Mesenchymal stem cell (in vitro differentiated cells and primary cell): ENCODE measurements at regions not wholly inside any gene's neighbourhood (a gene's known extent, or its start where the extent isn't known, plus 50 kb on each side); places are given as distances from the start of the nearest gene placed in this dataset.
"Not testable (repeated sequence)": the region's sequence is repeated elsewhere in the genome, so short reads cannot be mapped to it uniquely, and the experiment has no call there.

Experiments used
- DNase-seq: peaks from one replicate; pipeline ENCODE4 v3.0.0-alpha.2; 2013
- H2AFZ ChIP-seq: one replicate; pipeline ENCODE4 v1.6.1; 2013; ENCODE audit warnings: low read depth, mild to moderate bottlenecking, control low read depth, inconsistent platforms, low read length, moderate library complexity
- H2AK5ac ChIP-seq: 2 replicates; pipeline ENCODE4 v1.6.1; 2013; ENCODE audit warnings: low read length, moderate library complexity, mild to moderate bottlenecking, inconsistent platforms; ENCODE audit not compliant: severe bottlenecking
- H2BK120ac ChIP-seq: one replicate; pipeline ENCODE4 v1.6.1; 2013; ENCODE audit warnings: low read depth, mild to moderate bottlenecking, inconsistent platforms, low read length, moderate library complexity
- H2BK12ac ChIP-seq, 2 experiments: one replicate each; pipeline ENCODE4 v1.6.1; 2013; ENCODE audit warnings: inconsistent platforms in 2 of 2, low read length in 2 of 2, mild to moderate bottlenecking in 2 of 2, moderate library complexity in 2 of 2, control low read depth in 1 of 2
- H2BK15ac ChIP-seq: one replicate; pipeline ENCODE4 v1.6.1; 2013; ENCODE audit warnings: mild to moderate bottlenecking, low read depth, inconsistent platforms; ENCODE audit not compliant: poor library complexity, severe bottlenecking
- H2BK5ac ChIP-seq: 2 replicates; pipeline ENCODE4 v1.6.1; 2013; ENCODE audit warnings: low read depth, mild to moderate bottlenecking, low read length, control low read depth, inconsistent platforms; ENCODE audit not compliant: poor library complexity, severe bottlenecking
- H3K14ac ChIP-seq, 2 experiments: one replicate each; pipeline ENCODE4 v1.6.1; 2013; ENCODE audit warnings: inconsistent platforms in 2 of 2, low read length in 2 of 2, control low read depth in 1 of 2, mild to moderate bottlenecking in 1 of 2, moderate library complexity in 1 of 2
- H3K18ac ChIP-seq, 2 experiments: one replicate each; pipeline ENCODE4 v1.6.1; 2013; ENCODE audit warnings: inconsistent platforms in 2 of 2, low read length in 2 of 2, control low read depth in 1 of 2, low read depth in 1 of 2, mild to moderate bottlenecking in 1 of 2
- H3K23ac ChIP-seq, 2 experiments: one replicate each; pipeline ENCODE4 v1.6.1; 2013; ENCODE audit warnings: inconsistent platforms in 2 of 2, low read length in 2 of 2, mild to moderate bottlenecking in 2 of 2, moderate library complexity in 2 of 2, control low read depth in 1 of 2
- H3K27ac ChIP-seq: 2 replicates; pipeline ENCODE4 v1.5.1; 2013; ENCODE audit warnings: mild to moderate bottlenecking, moderate library complexity, low read length, control low read depth, inconsistent platforms; ENCODE audit not compliant: poor library complexity, severe bottlenecking
- H3K27me3 ChIP-seq, 2 experiments: 2 replicates each; pipeline versions ENCODE4 v1.6.1 to v1.7.0; 2013; ENCODE audit warnings: low read length in 2 of 2, mild to moderate bottlenecking in 2 of 2, moderate library complexity in 2 of 2, control low read depth in 1 of 2, inconsistent platforms in 1 of 2; ENCODE audit not compliant: control insufficient read depth in 1 of 2, insufficient read depth in 1 of 2
- H3K36me3 ChIP-seq, 2 experiments: 2 replicates each; pipeline versions ENCODE4 v1.6.1 to v1.7.0; 2013; ENCODE audit warnings: low read length in 2 of 2, control low read depth in 1 of 2, inconsistent platforms in 1 of 2, low read depth in 1 of 2, mild to moderate bottlenecking in 1 of 2; ENCODE audit not compliant: insufficient read depth in 2 of 2, control insufficient read depth in 1 of 2
- H3K4ac ChIP-seq, 2 experiments: one replicate each; pipeline ENCODE4 v1.6.1; 2013; ENCODE audit warnings: inconsistent platforms in 2 of 2, low read length in 2 of 2, mild to moderate bottlenecking in 2 of 2, moderate library complexity in 2 of 2, control low read depth in 1 of 2, low read depth in 1 of 2
- H3K4me1 ChIP-seq: 2 replicates; pipeline ENCODE4 v1.6.1; 2013; ENCODE audit warnings: low read depth, low read length, control low read depth; ENCODE audit not compliant: control insufficient read depth, insufficient read depth
- H3K4me2 ChIP-seq: 2 replicates; pipeline ENCODE4 v1.6.1; 2013; ENCODE audit warnings: low read length, mild to moderate bottlenecking, inconsistent platforms; ENCODE audit not compliant: poor library complexity, severe bottlenecking
- H3K4me3 ChIP-seq, 2 experiments: 2 replicates each; pipeline versions ENCODE4 v1.5.1 to v1.7.0; 2013; ENCODE audit warnings: low read length in 2 of 2, mild to moderate bottlenecking in 2 of 2, control low read depth in 1 of 2, low read depth in 1 of 2; ENCODE audit not compliant: insufficient read depth in 1 of 2
- H3K79me1 ChIP-seq: replicated peaks from 2 replicates; pipeline ENCODE4 v1.6.1; 2013; ENCODE audit warnings: mild to moderate bottlenecking, control low read depth, low read length, inconsistent platforms; ENCODE audit not compliant: poor library complexity, severe bottlenecking
- H3K9ac ChIP-seq: 2 replicates; pipeline ENCODE4 v1.7.0; 2013; ENCODE audit warnings: mild to moderate bottlenecking, low read length, moderate library complexity
- H3K9me3 ChIP-seq: 2 replicates; pipeline ENCODE4 v1.7.0; 2013; ENCODE audit warnings: mild to moderate bottlenecking, low read length; ENCODE audit not compliant: control insufficient read depth
- H4K8ac ChIP-seq: one replicate; pipeline ENCODE4 v1.6.1; 2013; ENCODE audit warnings: inconsistent platforms, mild to moderate bottlenecking, low read length, moderate library complexity
- H4K91ac ChIP-seq: one replicate; pipeline ENCODE4 v1.6.1; 2013; ENCODE audit warnings: mild to moderate bottlenecking, low read length, inconsistent platforms
- WGBS: methylation state at CpG from one replicate; pipeline ENCODE4 v1.1.7; 2013; ENCODE audit warnings: mixed read lengths; 5-methylcytosine and 5-hydroxymethylcytosine counted together

DNA sequence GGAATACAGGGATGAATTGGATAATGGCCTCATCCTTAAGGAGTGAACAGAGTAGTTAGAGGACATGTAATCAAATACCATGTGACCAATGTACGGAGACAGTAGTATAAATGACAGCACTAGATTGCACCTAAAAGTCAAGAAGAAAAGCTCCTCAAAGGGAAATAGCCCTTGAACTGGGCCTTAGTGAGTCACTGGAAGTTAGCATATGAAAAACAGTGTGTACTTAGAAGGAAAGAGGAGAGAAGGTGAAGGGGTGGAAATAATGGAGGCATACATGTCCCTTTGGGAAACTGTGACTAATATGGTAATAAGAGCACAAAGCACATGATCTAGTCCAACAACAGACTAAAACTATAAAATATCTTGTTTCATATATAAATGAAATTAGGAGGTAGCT is 84.9 kb upstream of the FAM25C start:
- H4K8ac ChIP-seq, H2BK12ac ChIP-seq, H3K27ac ChIP-seq, H2AK5ac ChIP-seq, H3K9ac ChIP-seq, H3K23ac ChIP-seq, H2BK120ac ChIP-seq, H3K18ac ChIP-seq, H3K4ac ChIP-seq, H3K9me3 ChIP-seq, DNase-seq, H4K91ac ChIP-seq, H3K79me1 ChIP-seq, H3K4me2 ChIP-seq, H3K36me3 ChIP-seq, H3K14ac ChIP-seq, H3K27me3 ChIP-seq, H3K4me1 ChIP-seq, H3K4me3 ChIP-seq, H2AFZ ChIP-seq, H2BK5ac ChIP-seq, H2BK15ac ChIP-seq: not testable (repeated sequence)
- WGBS: no CpG with 5 or more reads among the region's 1 CpG

DNA sequence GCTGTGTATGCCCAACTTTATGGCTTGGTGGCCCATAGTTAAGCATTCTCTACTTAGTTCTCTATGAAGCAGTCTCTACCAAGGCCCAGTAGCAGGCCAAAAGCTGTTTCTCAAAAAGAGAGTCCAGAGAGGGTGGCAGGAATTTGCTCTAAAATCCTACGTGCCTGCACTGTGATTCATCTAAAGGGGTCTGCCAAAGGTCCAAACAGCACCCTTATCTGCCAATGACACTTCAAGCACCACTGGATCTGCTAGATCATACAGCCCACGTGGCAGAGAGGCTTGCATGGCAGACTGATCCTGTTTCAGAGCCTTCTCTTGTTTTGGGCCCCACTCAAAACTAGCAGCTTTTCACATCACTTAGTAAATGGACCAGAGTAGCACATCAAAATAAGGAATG is 71.6 kb upstream of the FAM25C start:
- H3K4me1 ChIP-seq, H3K27me3 ChIP-seq, H4K8ac ChIP-seq, H3K36me3 ChIP-seq, H4K91ac ChIP-seq, H3K18ac ChIP-seq, H3K23ac ChIP-seq, H3K4me2 ChIP-seq, H3K9ac ChIP-seq, H3K9me3 ChIP-seq, H2BK15ac ChIP-seq, H2AFZ ChIP-seq, H3K4ac ChIP-seq, H3K14ac ChIP-seq, DNase-seq, H2BK5ac ChIP-seq, H3K27ac ChIP-seq, H3K79me1 ChIP-seq, H2BK120ac ChIP-seq, H3K4me3 ChIP-seq, H2AK5ac ChIP-seq, H2BK12ac ChIP-seq: not testable (repeated sequence)
- WGBS: no CpG with 5 or more reads among the region's 2 CpGs

DNA sequence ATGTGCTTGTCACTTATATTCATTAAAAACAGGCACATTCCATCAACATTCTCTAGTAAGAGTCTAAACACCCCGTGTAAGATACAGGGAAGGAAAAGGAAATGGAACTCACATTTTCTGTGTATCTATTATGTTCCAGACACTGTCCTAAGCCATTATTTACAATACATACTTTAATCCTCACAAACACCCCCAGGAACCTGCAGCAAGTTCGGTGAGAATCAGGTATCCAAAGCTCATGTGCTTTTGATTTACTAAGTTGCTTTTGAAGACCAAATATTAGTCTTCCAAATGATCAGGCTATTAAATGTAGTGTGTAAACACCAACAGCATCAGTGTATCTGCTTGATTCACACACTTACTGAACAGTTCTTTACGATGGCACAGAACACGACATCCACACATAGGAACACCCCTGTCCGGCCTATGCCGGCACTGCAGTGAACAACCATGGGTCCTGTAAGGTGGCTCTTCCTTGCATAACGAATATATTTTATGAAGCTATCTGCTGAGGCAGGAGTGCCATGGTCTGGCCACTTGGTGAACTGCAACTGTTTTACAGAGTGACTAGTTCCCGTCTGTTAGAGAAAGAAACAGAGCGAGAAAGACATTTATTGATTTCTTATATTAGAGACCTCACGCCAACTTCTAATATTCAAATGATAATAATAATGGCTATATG is 64.5 kb upstream of the FAM25C start:
- not testable (repeated sequence) for H2AK5ac ChIP-seq, H3K23ac ChIP-seq, H2AFZ ChIP-seq, H3K4me3 ChIP-seq, H2BK15ac ChIP-seq, H3K4me2 ChIP-seq, H3K4me1 ChIP-seq, H2BK5ac ChIP-seq, H3K9me3 ChIP-seq, H2BK12ac ChIP-seq, H3K36me3 ChIP-seq, H3K9ac ChIP-seq, H2BK120ac ChIP-seq, H3K27ac ChIP-seq, H3K4ac ChIP-seq, H3K18ac ChIP-seq, DNase-seq, H3K79me1 ChIP-seq, H3K27me3 ChIP-seq, H3K14ac ChIP-seq, H4K91ac ChIP-seq, H4K8ac ChIP-seq
- WGBS: no CpG with 5 or more reads among the region's 10 CpGs

DNA sequence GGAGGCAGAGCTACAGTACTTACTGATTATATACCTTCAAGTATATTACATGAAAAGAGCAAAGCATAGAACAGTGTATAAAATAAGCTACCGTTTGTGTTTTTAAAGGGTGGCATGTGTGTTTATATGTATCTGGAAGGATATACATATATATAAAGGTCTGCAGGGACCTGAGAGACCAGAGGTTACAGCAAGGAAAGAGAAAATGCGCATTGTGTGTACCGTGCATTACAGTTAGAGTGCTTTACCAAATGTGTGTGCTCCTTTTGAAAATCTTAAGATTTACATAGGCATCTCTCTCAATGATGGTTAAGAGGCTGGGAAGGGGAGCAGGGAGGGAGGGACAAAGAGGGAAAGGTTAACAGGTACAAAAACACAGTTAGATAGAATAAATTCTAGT is 55.8 kb upstream of the FAM25C start:
- H2BK5ac ChIP-seq, H2AFZ ChIP-seq, H3K9me3 ChIP-seq, H3K4me2 ChIP-seq, H4K91ac ChIP-seq, H3K4me3 ChIP-seq, H3K9ac ChIP-seq, H3K79me1 ChIP-seq, H2AK5ac ChIP-seq, DNase-seq, H3K27ac ChIP-seq, H3K27me3 ChIP-seq, H2BK12ac ChIP-seq, H3K4ac ChIP-seq, H2BK120ac ChIP-seq, H4K8ac ChIP-seq, H2BK15ac ChIP-seq, H3K18ac ChIP-seq, H3K14ac ChIP-seq, H3K23ac ChIP-seq, H3K4me1 ChIP-seq, H3K36me3 ChIP-seq: not testable (repeated sequence)
- WGBS: no CpG with 5 or more reads among the region's 3 CpGs
